IMR-90 (cell line): ENCODE measurements at regions not wholly inside any gene's neighbourhood (a gene's known extent, or its start where the extent isn't known, plus 50 kb on each side); places are given as distances from the start of the nearest gene placed in this dataset.

Experiments
- BHLHE40 ChIP-seq: fragments of 150-350 bp; IDR thresholded peaks from 2 replicates; pipeline ENCODE4 v1.6.1; 2016; ENCODE audit warnings: mild to moderate bottlenecking, low read depth, low read length
- CEBPB ChIP-seq: IDR thresholded peaks from 2 replicates; pipeline ENCODE4 v1.6.1; 2012; ENCODE audit warnings: low read depth, low read length, improper control_type of control experiment
- CHD1 ChIP-seq: IDR thresholded peaks from 2 replicates; pipeline ENCODE4 v1.6.1; 2012; ENCODE audit warnings: low read depth, low read length, improper control_type of control experiment
- MAFK ChIP-seq: IDR thresholded peaks from 2 replicates; pipeline ENCODE4 v1.6.1; 2012; ENCODE audit warnings: low read depth, low read length, improper control_type of control experiment
- NFE2L2 ChIP-seq: fragments of 150-350 bp; IDR thresholded peaks from 2 replicates; pipeline ENCODE4 v1.6.1; 2016; ENCODE audit warnings: low read depth, mild to moderate bottlenecking, low read length
- POLR2A ChIP-seq: IDR thresholded peaks from 2 replicates; pipeline ENCODE4 v1.6.1; 2012; ENCODE audit warnings: mild to moderate bottlenecking, low read depth, low read length
- RAD21 ChIP-seq: IDR thresholded peaks from 2 replicates; pipeline ENCODE4 v1.6.1; 2012; ENCODE audit warnings: low read length, improper control_type of control experiment
- SMC3 ChIP-seq: fragments of 150-350 bp; IDR thresholded peaks from 2 replicates; pipeline ENCODE4 v1.6.1; 2016; ENCODE audit warnings: low read depth, mild to moderate bottlenecking, antibody characterized with exemption, low read length, moderate library complexity
- TF ChIP-seq, protein P1 (sequence below): conservative IDR thresholded peaks from 2 replicates; pipeline ENCODE4 v1.5.1; 2012; ENCODE audit warnings: mild to moderate bottlenecking, low read depth, low read length, improper control_type of control experiment
- TF ChIP-seq, protein P2 (sequence below): fragments of 150-350 bp; IDR thresholded peaks from 2 replicates; pipeline ENCODE4 v1.6.1; 2017; ENCODE audit warnings: mild to moderate bottlenecking, antibody characterized with exemption, low read length, low read depth
- TF ChIP-seq, protein P3 (sequence below): fragments of 150-350 bp; IDR thresholded peaks from 2 replicates; pipeline ENCODE4 v1.6.1; 2016; ENCODE audit warnings: low read depth, mild to moderate bottlenecking, low read length, moderate library complexity, borderline replicate concordance

DNA sequence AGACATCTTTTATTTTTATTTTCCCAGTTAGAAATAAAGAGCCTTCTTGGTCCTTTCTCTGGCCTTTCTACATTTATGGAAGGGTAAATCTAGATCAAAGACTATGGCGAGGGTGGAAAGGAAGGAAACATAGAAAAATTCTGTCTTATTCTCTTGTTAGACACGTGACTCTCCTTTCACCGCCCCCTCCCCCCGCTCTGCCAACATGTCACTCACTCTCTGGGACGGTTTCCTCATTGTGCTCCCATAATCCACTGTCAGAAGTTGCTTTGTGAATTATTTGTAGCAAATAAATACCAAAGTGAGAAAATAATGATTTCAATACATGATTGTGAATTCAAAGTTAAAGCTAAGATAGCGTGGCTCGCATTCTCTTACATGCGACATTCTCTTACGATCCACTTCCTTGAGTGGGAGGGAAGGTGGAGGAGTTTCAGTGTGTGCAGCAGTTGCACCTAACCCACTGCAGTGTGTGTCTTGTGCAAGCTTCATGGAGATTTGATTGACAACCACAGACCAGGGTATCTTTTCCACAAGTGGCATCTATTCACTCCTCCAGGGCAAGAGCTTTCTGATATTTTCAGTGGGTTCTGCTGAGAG is 423.0 kb upstream of the KIF2A start:
- TF ChIP-seq BHLHE40 (no peak), NFE2L2 (no peak), SMC3 (no peak), CHD1 (no peak), MAFK (no peak), CEBPB (no peak), POLR2A (no peak), RAD21 (no peak)
- TF ChIP-seq, protein P1, sequence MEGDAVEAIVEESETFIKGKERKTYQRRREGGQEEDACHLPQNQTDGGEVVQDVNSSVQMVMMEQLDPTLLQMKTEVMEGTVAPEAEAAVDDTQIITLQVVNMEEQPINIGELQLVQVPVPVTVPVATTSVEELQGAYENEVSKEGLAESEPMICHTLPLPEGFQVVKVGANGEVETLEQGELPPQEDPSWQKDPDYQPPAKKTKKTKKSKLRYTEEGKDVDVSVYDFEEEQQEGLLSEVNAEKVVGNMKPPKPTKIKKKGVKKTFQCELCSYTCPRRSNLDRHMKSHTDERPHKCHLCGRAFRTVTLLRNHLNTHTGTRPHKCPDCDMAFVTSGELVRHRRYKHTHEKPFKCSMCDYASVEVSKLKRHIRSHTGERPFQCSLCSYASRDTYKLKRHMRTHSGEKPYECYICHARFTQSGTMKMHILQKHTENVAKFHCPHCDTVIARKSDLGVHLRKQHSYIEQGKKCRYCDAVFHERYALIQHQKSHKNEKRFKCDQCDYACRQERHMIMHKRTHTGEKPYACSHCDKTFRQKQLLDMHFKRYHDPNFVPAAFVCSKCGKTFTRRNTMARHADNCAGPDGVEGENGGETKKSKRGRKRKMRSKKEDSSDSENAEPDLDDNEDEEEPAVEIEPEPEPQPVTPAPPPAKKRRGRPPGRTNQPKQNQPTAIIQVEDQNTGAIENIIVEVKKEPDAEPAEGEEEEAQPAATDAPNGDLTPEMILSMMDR: no peak
- TF ChIP-seq, protein P2, sequence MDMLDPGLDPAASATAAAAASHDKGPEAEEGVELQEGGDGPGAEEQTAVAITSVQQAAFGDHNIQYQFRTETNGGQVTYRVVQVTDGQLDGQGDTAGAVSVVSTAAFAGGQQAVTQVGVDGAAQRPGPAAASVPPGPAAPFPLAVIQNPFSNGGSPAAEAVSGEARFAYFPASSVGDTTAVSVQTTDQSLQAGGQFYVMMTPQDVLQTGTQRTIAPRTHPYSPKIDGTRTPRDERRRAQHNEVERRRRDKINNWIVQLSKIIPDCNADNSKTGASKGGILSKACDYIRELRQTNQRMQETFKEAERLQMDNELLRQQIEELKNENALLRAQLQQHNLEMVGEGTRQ: no peak
- TF ChIP-seq, protein P3, sequence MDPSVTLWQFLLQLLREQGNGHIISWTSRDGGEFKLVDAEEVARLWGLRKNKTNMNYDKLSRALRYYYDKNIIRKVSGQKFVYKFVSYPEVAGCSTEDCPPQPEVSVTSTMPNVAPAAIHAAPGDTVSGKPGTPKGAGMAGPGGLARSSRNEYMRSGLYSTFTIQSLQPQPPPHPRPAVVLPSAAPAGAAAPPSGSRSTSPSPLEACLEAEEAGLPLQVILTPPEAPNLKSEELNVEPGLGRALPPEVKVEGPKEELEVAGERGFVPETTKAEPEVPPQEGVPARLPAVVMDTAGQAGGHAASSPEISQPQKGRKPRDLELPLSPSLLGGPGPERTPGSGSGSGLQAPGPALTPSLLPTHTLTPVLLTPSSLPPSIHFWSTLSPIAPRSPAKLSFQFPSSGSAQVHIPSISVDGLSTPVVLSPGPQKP: no peak
